GM12872 (cell line): ENCODE measurements at regions not wholly inside any gene's neighbourhood (a gene's known extent, or its start where the extent isn't known, plus 50 kb on each side); places are given as distances from the start of the nearest gene placed in this dataset.

Experiments used
- CTCF ChIP-seq: IDR thresholded peaks from 3 replicates; pipeline ENCODE4 v1.5.1; 2011; ENCODE audit warnings: low read depth, mild to moderate bottlenecking, low read length, moderate library complexity; ENCODE audit not compliant: insufficient read depth

- no peak for TF ChIP-seq CTCF
Observed at GRCh38 chr3:126264952-126265351, 84.6 kb upstream of the ALDH1L1 start.

- no peak for TF ChIP-seq CTCF
Observed at GRCh38 chr3:126264381-126264780, 84.0 kb upstream of the ALDH1L1 start.

GRCh38 chr3:126263971-126264370 lies 83.6 kb upstream of the ALDH1L1 start:
- no peak for TF ChIP-seq CTCF

- no peak for TF ChIP-seq CTCF
Observed at GRCh38 chr3:126263539-126263938, 83.2 kb upstream of the ALDH1L1 start.

GRCh38 chr3:126262227-126262626 lies 81.8 kb upstream of the ALDH1L1 start:
- TF ChIP-seq CTCF, result no peak

- no peak for TF ChIP-seq CTCF
Observed at GRCh38 chr3:126261037-126261436, 80.7 kb upstream of the ALDH1L1 start.

GRCh38 chr3:126259411-126260391 lies 79.3 kb upstream of the ALDH1L1 start:
- TF ChIP-seq CTCF, result peak; percentile 36; the same call in 1 of the 3 replicates
